ENCODE measurements at regions not wholly inside any gene's neighbourhood (a gene's known extent, or its start where the extent isn't known, plus 50 kb on each side); places are given as distances from the start of the nearest gene placed in this dataset.

DNA sequence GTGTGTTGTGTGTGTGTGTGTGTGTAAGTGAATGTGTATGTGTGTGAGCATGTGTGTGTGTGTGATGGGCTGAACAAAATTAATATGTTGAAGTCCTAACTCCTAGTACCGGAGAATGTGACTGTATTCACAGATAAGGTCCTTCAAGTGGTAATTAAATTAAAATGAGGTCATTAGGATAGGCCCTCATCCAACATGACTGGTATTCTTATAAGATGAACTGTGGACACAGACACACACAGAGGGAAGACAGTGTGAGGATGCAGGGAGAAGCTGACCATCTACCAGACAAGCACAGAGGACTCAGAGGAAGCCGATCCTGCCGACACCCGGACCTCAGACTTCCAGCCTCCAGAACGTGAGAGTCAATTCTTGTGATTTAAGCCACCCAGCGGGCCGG lies 91.2 kb upstream of the PGBD5 start:
- no peaks in the 10 kb centered on the region for H3K4me1 Mint-ChIP-seq

DNA sequence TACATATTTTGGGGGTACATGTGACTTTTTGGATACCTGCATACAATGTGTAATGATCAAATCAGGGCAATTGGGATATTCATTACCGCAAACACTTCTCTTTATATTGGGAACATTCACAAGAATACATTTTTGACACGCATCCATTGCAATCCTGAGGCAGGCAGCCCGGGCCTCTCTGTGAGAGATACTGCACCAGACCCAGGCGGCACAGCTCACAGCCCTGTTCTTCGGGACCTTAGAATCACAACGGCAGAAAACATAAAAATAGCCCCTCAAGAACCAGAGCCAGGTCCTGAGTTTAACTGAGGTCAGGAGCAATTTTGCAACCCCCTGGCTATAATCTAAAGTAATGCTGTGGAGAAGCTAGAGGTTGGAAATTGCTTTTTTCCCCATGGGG lies 90.8 kb upstream of the PGBD5 start:
- WGBS (ENCODE audit: insufficient coverage), result 83% methylated on average over 4 of the region's 6 CpGs
- no peak for DNase-seq
- no peak overlapping the region for H3K4me2 ChIP-seq (replicated peaks; ENCODE audit: extremely low read depth, low read length, poor library complexity, severe bottlenecking)
- H3K4me3 Mint-ChIP-seq, result no peak overlapping the region
- no peak overlapping the region for H3K27ac Mint-ChIP-seq
- no peaks in the 10 kb centered on the region for H4K20me1 ChIP-seq (ENCODE audit: insufficient read depth, low read length)
- no peaks in the 10 kb centered on the region for H3K4me1 Mint-ChIP-seq
- H3K36me3 Mint-ChIP-seq, result no peaks in the 10 kb centered on the region
- no peaks in the 10 kb centered on the region for H3K79me2 ChIP-seq (ENCODE audit: insufficient read depth, low read length)
- no peak overlapping the region for H3K4me3 ChIP-seq (replicated peaks in 1 of 3; ENCODE audit: low read depth in 2 of 3, low read length in 3 of 3)
- intact Hi-C loops (cut with micrococcal nuclease), result no loop called here
- H3K27ac ChIP-seq (ENCODE audit: low read depth in 1 of 2, low read length in 2 of 2), result no peak overlapping the region
- peaks cover 0 to 3% of the 10 kb centered on the region in 2 donors for H3K9me3 ChIP-seq (replicated peaks in 1 of 2; ENCODE audit: control insufficient read depth in 1 of 2, insufficient read depth in 1 of 2, low read length in 2 of 2)
- no peak overlapping the region for H2AFZ ChIP-seq (ENCODE audit: insufficient read depth, low read depth, low read length, poor library complexity, severe bottlenecking)
- H3K27me3 Mint-ChIP-seq (ENCODE audit: low read depth in 3 of 3), result peaks cover 4 to 15% (median 11%) of the 10 kb centered on the region in 3 donors
- TF ChIP-seq, protein P1, sequence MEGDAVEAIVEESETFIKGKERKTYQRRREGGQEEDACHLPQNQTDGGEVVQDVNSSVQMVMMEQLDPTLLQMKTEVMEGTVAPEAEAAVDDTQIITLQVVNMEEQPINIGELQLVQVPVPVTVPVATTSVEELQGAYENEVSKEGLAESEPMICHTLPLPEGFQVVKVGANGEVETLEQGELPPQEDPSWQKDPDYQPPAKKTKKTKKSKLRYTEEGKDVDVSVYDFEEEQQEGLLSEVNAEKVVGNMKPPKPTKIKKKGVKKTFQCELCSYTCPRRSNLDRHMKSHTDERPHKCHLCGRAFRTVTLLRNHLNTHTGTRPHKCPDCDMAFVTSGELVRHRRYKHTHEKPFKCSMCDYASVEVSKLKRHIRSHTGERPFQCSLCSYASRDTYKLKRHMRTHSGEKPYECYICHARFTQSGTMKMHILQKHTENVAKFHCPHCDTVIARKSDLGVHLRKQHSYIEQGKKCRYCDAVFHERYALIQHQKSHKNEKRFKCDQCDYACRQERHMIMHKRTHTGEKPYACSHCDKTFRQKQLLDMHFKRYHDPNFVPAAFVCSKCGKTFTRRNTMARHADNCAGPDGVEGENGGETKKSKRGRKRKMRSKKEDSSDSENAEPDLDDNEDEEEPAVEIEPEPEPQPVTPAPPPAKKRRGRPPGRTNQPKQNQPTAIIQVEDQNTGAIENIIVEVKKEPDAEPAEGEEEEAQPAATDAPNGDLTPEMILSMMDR (IDR thresholded peaks at IDR 0.05), result no peak
- H3K27me3 ChIP-seq (ENCODE audit: control insufficient read depth in 2 of 2, insufficient read depth in 2 of 2, low read length in 2 of 2), result no peaks in the 10 kb centered on the region
- no peaks in the 10 kb centered on the region for H3K4me1 ChIP-seq (ENCODE audit: control insufficient read depth in 1 of 2, insufficient read depth in 2 of 2, low read length in 2 of 2)
- peaks cover 0 to 21% (median 14%) of the 10 kb centered on the region in 7 donors for H3K9me3 Mint-ChIP-seq
- H3K36me3 ChIP-seq (replicated peaks in 1 of 2; ENCODE audit: control insufficient read depth in 1 of 2, insufficient read depth in 2 of 2, low read length in 2 of 2), result no peaks in the 10 kb centered on the region
- no peak overlapping the region for H3K9ac ChIP-seq (ENCODE audit: insufficient read depth, low read length, poor library complexity, severe bottlenecking)

More for the DNA sequence above, 91.2 kb upstream of the PGBD5 start:
- Mint-ChIP-seq H3K27me3 (ENCODE audit: low read depth in 3 of 3) (peaks cover 4 to 18% (median 13%) of the 10 kb centered on the region in 3 donors), H3K9me3 (peaks cover 0 to 22% (median 15%) of the 10 kb centered on the region in 7 donors), H3K27ac (peak overlapping the region in 2 of 7 donors; percentile 44 to 52), H3K4me3 (no peak overlapping the region), H3K36me3 (no peaks in the 10 kb centered on the region)
- Histone ChIP-seq H3K4me3 (replicated peaks in 1 of 3; ENCODE audit: low read depth in 2 of 3, low read length in 3 of 3) (no peak overlapping the region), H4K20me1 (ENCODE audit: insufficient read depth, low read length) (no peaks in the 10 kb centered on the region), H3K9me3 (replicated peaks in 1 of 2; ENCODE audit: control insufficient read depth in 1 of 2, insufficient read depth in 1 of 2, low read length in 2 of 2) (no peaks in the 10 kb centered on the region), H2AFZ (ENCODE audit: insufficient read depth, low read depth, low read length, poor library complexity, severe bottlenecking) (no peak overlapping the region), H3K4me2 (replicated peaks; ENCODE audit: extremely low read depth, low read length, poor library complexity, severe bottlenecking) (no peak overlapping the region), H3K9ac (ENCODE audit: insufficient read depth, low read length, poor library complexity, severe bottlenecking) (no peak overlapping the region), H3K4me1 (ENCODE audit: control insufficient read depth in 1 of 2, insufficient read depth in 2 of 2, low read length in 2 of 2) (no peaks in the 10 kb centered on the region), H3K27me3 (ENCODE audit: control insufficient read depth in 2 of 2, insufficient read depth in 2 of 2, low read length in 2 of 2) (no peaks in the 10 kb centered on the region), H3K36me3 (replicated peaks in 1 of 2; ENCODE audit: control insufficient read depth in 1 of 2, insufficient read depth in 2 of 2, low read length in 2 of 2) (no peaks in the 10 kb centered on the region), H3K79me2 (ENCODE audit: insufficient read depth, low read length) (no peaks in the 10 kb centered on the region), H3K27ac (ENCODE audit: low read depth in 1 of 2, low read length in 2 of 2) (no peak overlapping the region)
- TF ChIP-seq, protein P1 (IDR thresholded peaks at IDR 0.05), result no peak
- 99% methylated on average over 6 of the region's 7 CpGs for WGBS (ENCODE audit: insufficient coverage)
- intact Hi-C loops (cut with micrococcal nuclease), result no loop called here
- DNase-seq, result no peak
